HFFc6 (cell line): ENCODE measurements at regions not wholly inside any gene's neighbourhood (a gene's known extent, or its start where the extent isn't known, plus 50 kb on each side); places are given as distances from the start of the nearest gene placed in this dataset.
A peak's percentile ranks its signal among the peaks of the same experiment; 100 is the strongest.

Experiments used
- DNase-seq: peaks from one replicate; pipeline ENCODE4 v3.0.0-alpha.2; 2018
- H3K27ac Mint-ChIP-seq: 2 replicates; pipeline ENCODE4 v1.8.0; 2020; ENCODE audit warnings: mild to moderate bottlenecking, mixed read lengths
- H3K27me3 Mint-ChIP-seq: 2 replicates; pipeline ENCODE4 v1.8.0; 2021; ENCODE audit warnings: mild to moderate bottlenecking, moderate library complexity, mixed read lengths; ENCODE audit not compliant: insufficient read depth
- H3K36me3 Mint-ChIP-seq: 2 replicates; pipeline ENCODE4 v1.8.0; 2021; ENCODE audit warnings: low read depth, mixed read lengths
- H3K4me1 Mint-ChIP-seq: 2 replicates; pipeline ENCODE4 v1.8.0; 2020; ENCODE audit warnings: low read depth, mixed read lengths
- H3K4me3 Mint-ChIP-seq: 2 replicates; pipeline ENCODE4 v1.8.0; 2020; ENCODE audit warnings: mild to moderate bottlenecking, moderate library complexity, mixed read lengths
- H3K9me3 Mint-ChIP-seq: 2 replicates; pipeline ENCODE4 v1.8.0; 2020; ENCODE audit warnings: mild to moderate bottlenecking, mixed read lengths
- TF ChIP-seq, protein P1 (sequence below): fragments of 200-600 bp; sonication (generic); IDR thresholded peaks from 2 replicates; pipeline ENCODE4 v1.5.0; 2021; ENCODE audit warnings: antibody characterized with exemption, mild to moderate bottlenecking

DNA sequence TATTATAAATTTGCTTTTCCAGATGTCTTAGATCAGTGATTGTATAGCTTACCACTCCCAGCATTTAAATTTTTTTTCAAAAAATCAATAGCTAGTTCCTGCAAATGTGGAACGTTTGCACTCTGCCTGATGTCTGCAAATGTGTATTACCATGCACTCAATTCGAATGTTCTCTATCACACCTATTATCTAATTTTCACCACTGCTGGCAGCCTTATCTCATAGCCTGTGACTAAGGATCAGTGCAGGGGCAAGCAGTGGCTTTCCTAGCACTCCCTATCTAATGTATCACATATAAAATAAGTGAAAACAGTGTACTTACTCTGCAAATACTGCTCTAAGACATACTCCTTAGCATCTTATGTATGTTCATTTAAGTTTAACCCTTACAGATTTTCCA, 196.3 kb upstream of the PLSCR5 start:
- Mint-ChIP-seq H3K27me3 (no peaks in the 10 kb centered on the region), H3K9me3 (no peaks in the 10 kb centered on the region), H3K36me3 (peaks cover 7% of the 10 kb centered on the region; the same call in 1 of the 2 replicates), H3K27ac (0 out of 2 replicates have a peak overlapping the region, but pooled peaks have one; percentile 2), H3K4me3 (no peak overlapping the region), H3K4me1 (peaks cover 45% of the 10 kb centered on the region)
- TF ChIP-seq, protein P1, sequence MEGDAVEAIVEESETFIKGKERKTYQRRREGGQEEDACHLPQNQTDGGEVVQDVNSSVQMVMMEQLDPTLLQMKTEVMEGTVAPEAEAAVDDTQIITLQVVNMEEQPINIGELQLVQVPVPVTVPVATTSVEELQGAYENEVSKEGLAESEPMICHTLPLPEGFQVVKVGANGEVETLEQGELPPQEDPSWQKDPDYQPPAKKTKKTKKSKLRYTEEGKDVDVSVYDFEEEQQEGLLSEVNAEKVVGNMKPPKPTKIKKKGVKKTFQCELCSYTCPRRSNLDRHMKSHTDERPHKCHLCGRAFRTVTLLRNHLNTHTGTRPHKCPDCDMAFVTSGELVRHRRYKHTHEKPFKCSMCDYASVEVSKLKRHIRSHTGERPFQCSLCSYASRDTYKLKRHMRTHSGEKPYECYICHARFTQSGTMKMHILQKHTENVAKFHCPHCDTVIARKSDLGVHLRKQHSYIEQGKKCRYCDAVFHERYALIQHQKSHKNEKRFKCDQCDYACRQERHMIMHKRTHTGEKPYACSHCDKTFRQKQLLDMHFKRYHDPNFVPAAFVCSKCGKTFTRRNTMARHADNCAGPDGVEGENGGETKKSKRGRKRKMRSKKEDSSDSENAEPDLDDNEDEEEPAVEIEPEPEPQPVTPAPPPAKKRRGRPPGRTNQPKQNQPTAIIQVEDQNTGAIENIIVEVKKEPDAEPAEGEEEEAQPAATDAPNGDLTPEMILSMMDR, result no peak
- no peak for DNase-seq

- Mint-ChIP-seq H3K9me3 (no peaks in the 10 kb centered on the region), H3K36me3 (peaks cover 4% of the 10 kb centered on the region; the same call in 1 of the 2 replicates), H3K27me3 (no peaks in the 10 kb centered on the region), H3K4me1 (peaks cover 45% of the 10 kb centered on the region), H3K4me3 (no peak overlapping the region), H3K27ac (no peak overlapping the region)
- TF ChIP-seq, protein P1, result no peak
- DNase-seq, result no peak
Observed at GRCh38 chr3:146800484-146800883, 195.3 kb upstream of the PLSCR5 start.

DNA sequence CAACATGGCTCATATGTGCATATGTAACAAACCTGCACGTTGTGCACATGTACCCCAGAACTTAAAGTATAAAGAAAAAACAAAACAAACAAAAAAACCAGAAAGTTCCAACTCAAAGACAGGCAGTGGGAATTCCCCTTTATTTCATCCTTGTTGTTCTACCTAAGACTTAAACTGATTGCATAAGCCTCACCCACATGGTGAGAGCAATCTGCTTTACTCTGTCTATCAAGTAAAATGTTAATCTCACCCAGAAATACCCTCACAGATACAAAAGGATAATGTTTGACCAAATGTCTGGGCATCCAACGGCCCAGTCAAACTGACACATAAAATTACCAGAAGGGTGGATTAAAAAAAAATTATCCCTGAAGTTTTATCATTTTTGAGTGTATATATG, 190.9 kb upstream of the PLSCR5 start:
- Mint-ChIP-seq H3K36me3 (peaks cover 3% of the 10 kb centered on the region), H3K4me3 (no peak overlapping the region), H3K4me1 (peaks cover 11% of the 10 kb centered on the region), H3K27ac (no peak overlapping the region), H3K9me3 (peaks cover 4% of the 10 kb centered on the region; the same call in 1 of the 2 replicates), H3K27me3 (no peaks in the 10 kb centered on the region)
- no peak for DNase-seq
- TF ChIP-seq, protein P1, result no peak

DNA sequence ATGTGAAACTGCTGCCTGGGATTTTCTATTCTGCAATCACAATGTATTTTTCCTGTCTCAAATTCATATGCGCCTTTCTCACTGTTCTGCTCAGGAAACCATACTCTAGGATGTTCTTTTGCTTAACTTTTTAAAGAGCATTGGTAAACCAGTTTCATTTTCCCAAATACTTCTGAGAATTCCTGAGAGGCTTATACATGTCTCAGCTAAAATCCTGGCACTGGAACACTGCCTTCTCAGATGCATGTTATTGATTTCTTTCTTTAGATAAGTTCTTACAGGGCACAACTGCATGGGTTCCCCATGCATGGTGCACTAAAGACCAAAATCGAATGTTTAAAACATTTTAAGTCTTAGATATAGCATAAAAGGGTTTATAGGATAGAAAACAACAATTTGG, 178.3 kb upstream of the PLSCR5 start:
- H3K4me1 Mint-ChIP-seq, result peaks cover 55% of the 10 kb centered on the region
- no peaks in the 10 kb centered on the region for H3K27me3 Mint-ChIP-seq
- no peak for DNase-seq
- H3K27ac Mint-ChIP-seq, result peak overlapping the region; percentile 57; the same call in 1 of the 2 replicates
- TF ChIP-seq, protein P1, result no peak
- H3K9me3 Mint-ChIP-seq, result no peaks in the 10 kb centered on the region
- H3K36me3 Mint-ChIP-seq, result no peaks in the 10 kb centered on the region
- H3K4me3 Mint-ChIP-seq, result 0 out of 2 replicates have a peak overlapping the region, but pooled peaks have one; percentile 8

DNA sequence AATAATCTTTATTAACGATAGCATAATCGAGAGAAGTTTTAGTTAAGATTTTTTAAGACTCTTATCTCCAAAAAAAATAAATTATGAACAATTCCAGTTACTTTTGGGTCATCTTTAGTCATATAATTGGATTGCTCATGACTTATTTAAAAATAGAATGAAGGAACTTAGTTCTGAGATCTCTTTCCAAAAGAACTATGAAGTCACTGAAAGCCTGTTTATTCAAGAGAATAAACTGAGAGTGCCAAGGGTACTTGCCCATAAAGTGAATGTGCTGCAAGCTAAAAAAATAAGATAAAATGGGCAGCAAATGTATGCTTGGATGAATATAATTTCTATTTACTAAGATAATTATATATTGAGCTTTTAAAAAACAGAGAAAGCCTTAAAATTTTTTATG, 176.5 kb upstream of the PLSCR5 start:
- peak; percentile 29 for DNase-seq
- H3K36me3 Mint-ChIP-seq, result no peaks in the 10 kb centered on the region
- H3K27me3 Mint-ChIP-seq, result no peaks in the 10 kb centered on the region
- no peak overlapping the region for H3K4me3 Mint-ChIP-seq
- H3K9me3 Mint-ChIP-seq, result no peaks in the 10 kb centered on the region
- peaks cover 63% of the 10 kb centered on the region for H3K4me1 Mint-ChIP-seq
- H3K27ac Mint-ChIP-seq, result peak overlapping the region; percentile 78
- TF ChIP-seq, protein P1, result no peak

- TF ChIP-seq, protein P1, result no peak
- no peaks in the 10 kb centered on the region for H3K36me3 Mint-ChIP-seq
- H3K4me1 Mint-ChIP-seq, result peaks cover 63% of the 10 kb centered on the region
- H3K27ac Mint-ChIP-seq, result peak overlapping the region; percentile 78
- no peaks in the 10 kb centered on the region for H3K9me3 Mint-ChIP-seq
- no peak overlapping the region for H3K4me3 Mint-ChIP-seq
- no peak for DNase-seq
- no peaks in the 10 kb centered on the region for H3K27me3 Mint-ChIP-seq
Observed at GRCh38 chr3:146781059-146781458, 175.9 kb upstream of the PLSCR5 start.
